Hepatic stellate cell (primary cell): ENCODE measurements at regions not wholly inside any gene's neighbourhood (a gene's known extent, or its start where the extent isn't known, plus 50 kb on each side); places are given as distances from the start of the nearest gene placed in this dataset.
"Not testable (repeated sequence)": the region's sequence is repeated elsewhere in the genome, so short reads cannot be mapped to it uniquely, and the experiment has no call there.

Source experiments
- DNase-seq: peaks from one replicate; pipeline ENCODE4 v3.0.0; 2011; ENCODE audit warnings: low spot score

- DNase-seq: no peak
Observed at GRCh38 chr5:26543987-26544386, 494.4 kb downstream of the CDH9 start.

- no peak for DNase-seq
Observed at GRCh38 chr5:26538226-26538625, 500.2 kb downstream of the CDH9 start.

GRCh38 chr5:26535215-26535614 lies 503.2 kb downstream of the CDH9 start:
- no peak for DNase-seq

- DNase-seq: no peak
Observed at GRCh38 chr5:26530305-26530704, 508.1 kb downstream of the CDH9 start.

- DNase-seq: no peak
Observed at GRCh38 chr5:26519245-26519644, 519.1 kb downstream of the CDH9 start.

GRCh38 chr5:26518065-26518464 lies 520.3 kb downstream of the CDH9 start:
- no peak for DNase-seq

- DNase-seq: no peak
Observed at GRCh38 chr5:26498972-26499371, 539.4 kb downstream of the CDH9 start.

GRCh38 chr5:26495437-26495836 lies 542.9 kb downstream of the CDH9 start:
- DNase-seq: no peak

GRCh38 chr5:26492906-26493459 lies 545.4 kb downstream of the CDH9 start:
- no peak for DNase-seq

GRCh38 chr5:26487553-26487952 lies 550.8 kb downstream of the CDH9 start:
- DNase-seq: no peak

GRCh38 chr5:26486631-26487030 lies 551.8 kb downstream of the CDH9 start:
- no peak for DNase-seq

GRCh38 chr5:26485146-26485860 lies 553.1 kb downstream of the CDH9 start:
- not testable (repeated sequence) for DNase-seq

- DNase-seq: peak; percentile 3
Observed at GRCh38 chr5:26482810-26483375, 555.5 kb downstream of the CDH9 start.

GRCh38 chr5:26482076-26482809 lies 556.1 kb downstream of the CDH9 start:
- no peak for DNase-seq

- DNase-seq: no peak
Observed at GRCh38 chr5:26470439-26470838, 567.9 kb downstream of the CDH9 start.

GRCh38 chr5:26439121-26439520 lies 599.3 kb downstream of the CDH9 start:
- no peak for DNase-seq

GRCh38 chr5:26434688-26435087 lies 603.7 kb downstream of the CDH9 start:
- no peak for DNase-seq

GRCh38 chr5:26432386-26432785 lies 606.0 kb downstream of the CDH9 start:
- DNase-seq: no peak

- no peak for DNase-seq
Observed at GRCh38 chr5:26430323-26430722, 608.1 kb downstream of the CDH9 start.

- DNase-seq: no peak
Observed at GRCh38 chr5:26427281-26427680, 611.1 kb downstream of the CDH9 start.

GRCh38 chr5:26419987-26420386 lies 618.4 kb downstream of the CDH9 start:
- DNase-seq: no peak

GRCh38 chr5:26416911-26417310 lies 621.5 kb downstream of the CDH9 start:
- DNase-seq: no peak
